NCI-H510A (cell line): ENCODE measurements at regions not wholly inside any gene's neighbourhood (a gene's known extent, or its start where the extent isn't known, plus 50 kb on each side); places are given as distances from the start of the nearest gene placed in this dataset.
A peak's percentile ranks its signal among the peaks of the same experiment; 100 is the strongest.

ENCODE experiments used
- DNase-seq: peaks from one replicate; lab custom pipeline; 2025; lab: John Stamatoyannopoulos, UW

DNA sequence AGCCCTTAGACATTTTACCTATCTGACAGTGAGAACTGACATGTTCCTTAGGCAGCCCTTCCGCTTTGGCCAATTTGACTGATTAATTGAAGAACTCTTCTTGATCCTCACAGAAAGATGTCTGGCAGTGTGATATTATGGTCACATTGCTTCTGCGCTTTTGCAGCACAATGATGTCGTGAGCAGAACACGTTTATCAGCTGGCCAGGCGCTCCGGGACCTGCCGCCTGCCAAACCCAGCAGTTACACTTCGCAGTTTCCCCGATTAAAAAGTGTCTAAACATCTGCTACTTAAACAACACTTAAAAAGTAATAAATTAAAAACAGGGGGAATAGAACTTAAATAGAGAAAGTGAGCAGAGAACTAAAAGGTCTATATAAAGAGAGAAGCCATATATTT is 103.5 kb upstream of the ETS2 start:
- no peak for DNase-seq

DNA sequence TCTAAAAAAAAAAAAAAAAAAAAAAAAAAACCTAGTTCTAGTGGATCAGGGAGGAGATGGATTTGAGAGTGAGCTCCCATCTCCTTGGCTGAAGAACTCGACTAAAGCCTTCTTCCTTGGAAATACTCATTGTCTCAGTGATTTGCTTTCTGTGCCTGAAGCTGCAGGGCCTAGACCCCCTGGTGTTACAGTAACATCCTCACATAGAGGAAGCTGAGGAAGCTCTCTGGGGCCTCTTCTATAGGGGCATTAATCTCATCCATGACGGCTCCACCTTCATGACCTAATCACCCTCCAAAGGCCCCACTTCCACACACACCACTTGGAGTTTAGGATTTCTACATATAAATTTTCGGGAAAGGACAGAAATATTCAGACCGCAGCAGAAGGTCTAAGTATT is 95.9 kb upstream of the ETS2 start:
- no peak for DNase-seq

DNA sequence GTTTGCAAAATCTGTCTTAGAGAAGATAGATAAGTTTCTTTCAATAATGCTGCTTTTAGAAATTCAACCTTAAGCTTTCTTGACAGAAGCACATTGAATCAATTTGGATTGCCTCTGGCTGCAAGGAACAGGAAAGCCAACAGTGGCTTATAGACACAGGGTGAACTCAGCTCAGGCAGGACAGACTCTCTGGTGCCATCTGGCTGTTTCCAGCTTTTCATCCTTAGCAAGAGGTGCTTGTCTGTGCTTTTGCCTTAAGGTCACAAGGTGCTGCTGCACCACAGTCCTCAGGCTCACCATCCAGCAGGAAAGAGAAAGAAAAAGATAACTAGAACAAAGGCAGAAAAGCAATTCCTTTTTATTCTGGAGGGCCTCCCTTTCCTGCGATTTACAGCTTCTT is 93.7 kb upstream of the ETS2 start:
- DNase-seq, result peak; percentile 46

GRCh38 chr21:38712664-38713063 is 93.1 kb upstream of the ETS2 start:
- no peak for DNase-seq

GRCh38 chr21:38714039-38714817 is 91.5 kb upstream of the ETS2 start:
- no peak for DNase-seq

DNA sequence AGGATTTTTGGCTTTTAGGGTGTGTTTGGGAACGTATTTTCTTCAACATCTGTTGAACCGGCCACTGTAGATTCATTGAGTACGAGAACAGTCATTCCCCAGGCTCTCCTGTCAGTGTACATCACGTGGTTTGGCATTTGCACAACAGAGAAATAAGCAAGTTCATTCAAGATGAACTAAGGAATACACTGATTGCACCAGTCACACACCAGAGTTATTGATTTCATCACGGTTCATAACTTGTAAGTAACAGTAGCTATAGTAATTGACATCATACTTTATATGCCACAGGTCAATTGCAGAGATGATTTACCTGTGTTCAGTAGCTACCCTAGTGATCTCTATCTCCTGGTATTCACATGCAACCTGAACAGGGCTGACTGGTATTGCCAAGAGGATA is 90.7 kb upstream of the ETS2 start:
- no peak for DNase-seq

DNA sequence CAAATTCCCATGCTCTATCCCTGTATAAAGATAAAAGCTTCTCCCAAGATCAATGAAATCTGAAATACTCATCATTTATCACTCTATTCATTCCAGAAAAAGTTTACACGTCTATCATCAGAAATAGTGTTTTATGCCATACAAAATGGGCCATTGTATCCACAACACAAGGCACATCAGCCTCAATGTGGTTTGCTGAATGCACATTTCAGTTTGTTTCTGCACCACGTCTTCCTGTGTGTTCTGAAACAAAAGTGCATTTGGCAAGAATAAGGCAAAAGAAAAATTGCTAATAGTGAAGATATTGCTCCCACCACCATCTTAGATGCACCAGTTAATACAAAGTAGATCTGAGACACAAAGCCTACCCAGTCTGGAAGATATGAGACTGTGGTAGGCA is 89.6 kb upstream of the ETS2 start:
- no peak for DNase-seq

GRCh38 chr21:38716942-38717341 is 88.8 kb upstream of the ETS2 start:
- no peak for DNase-seq

DNA sequence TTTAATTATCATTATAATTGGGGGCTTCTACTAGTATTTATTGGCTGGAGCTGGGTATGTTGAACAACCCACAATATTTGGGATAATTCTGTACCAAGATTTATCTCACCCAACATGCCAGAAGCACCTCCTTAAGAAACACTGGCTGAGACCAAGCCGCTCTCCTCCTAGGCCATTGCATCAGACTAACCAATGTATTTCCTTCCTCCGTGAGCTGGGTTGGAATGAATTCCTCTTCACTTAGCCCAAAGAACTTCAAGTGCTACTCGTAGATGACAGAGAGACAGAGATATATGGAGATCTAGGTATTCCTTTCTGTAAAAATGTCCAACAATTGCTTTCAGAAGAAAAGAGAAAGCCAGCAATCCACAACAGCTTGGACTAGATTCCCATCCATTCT is 87.2 kb upstream of the ETS2 start:
- DNase-seq, result no peak

DNA sequence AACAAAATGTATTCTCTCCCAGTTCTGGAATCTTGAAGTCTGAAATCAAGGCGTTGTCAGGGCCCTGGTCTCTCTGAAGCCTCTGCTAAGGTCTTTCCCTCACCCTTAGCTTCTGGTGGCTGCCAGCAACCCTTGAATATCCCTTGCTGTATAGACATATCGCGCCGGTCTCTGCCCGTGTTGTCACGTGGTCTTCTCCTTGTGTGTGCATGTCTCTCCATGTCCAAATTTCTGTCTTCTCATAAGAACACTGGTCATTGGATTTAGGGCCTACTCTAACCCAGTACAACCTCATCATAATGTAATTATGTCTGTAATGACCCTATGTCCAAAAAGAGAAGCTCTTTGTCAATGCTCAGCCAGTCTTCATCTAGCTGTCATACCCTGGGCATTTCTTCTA is 85.7 kb upstream of the ETS2 start:
- no peak for DNase-seq

DNA sequence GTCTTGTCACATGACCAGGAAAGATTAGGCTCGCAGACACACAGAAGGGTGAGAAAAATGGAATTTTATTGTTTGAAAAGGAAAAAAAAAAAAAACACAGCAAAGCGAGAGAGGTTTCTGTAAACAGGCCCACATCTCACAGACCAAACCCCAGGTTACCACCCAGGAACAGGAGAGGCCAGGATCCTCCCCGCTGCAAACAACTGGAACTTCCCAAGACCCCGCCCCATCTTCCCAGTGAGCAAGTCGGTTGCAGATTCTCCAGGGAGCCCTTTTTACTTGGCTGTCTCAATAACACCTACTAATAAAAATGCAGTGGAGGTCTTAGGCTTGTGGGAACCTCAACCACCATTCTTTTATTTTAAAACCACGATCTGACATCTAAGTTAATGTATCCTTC is 84.7 kb upstream of the ETS2 start:
- no peak for DNase-seq

- DNase-seq, result no peak
Observed at GRCh38 chr21:38721958-38722357, 83.8 kb upstream of the ETS2 start.

GRCh38 chr21:38725196-38726157 is 80.3 kb upstream of the ETS2 start:
- no peak for DNase-seq

DNA sequence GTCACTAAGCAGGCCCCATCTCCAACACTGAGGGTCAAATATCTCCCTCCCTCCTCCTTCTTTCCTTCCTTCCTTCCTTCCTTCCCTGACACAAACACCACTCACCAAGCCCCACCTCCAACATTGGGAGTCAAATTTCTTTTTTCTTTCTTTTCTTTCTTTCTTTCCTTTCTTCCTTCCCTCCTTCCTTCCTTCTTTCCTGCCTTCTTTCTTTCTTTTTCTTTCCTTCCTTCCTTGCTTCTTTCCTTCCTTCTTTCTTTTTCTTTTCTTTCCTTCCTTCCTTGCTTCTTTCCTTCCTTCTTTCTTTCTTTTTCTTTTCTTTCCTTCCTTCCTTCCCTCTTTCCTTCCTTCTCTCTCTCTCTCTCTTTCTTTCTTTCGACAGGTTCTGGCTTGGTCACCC is 79.2 kb upstream of the ETS2 start:
- no peak for DNase-seq

- no peak for DNase-seq
Observed at GRCh38 chr21:38729291-38729690, 76.4 kb upstream of the ETS2 start.

DNA sequence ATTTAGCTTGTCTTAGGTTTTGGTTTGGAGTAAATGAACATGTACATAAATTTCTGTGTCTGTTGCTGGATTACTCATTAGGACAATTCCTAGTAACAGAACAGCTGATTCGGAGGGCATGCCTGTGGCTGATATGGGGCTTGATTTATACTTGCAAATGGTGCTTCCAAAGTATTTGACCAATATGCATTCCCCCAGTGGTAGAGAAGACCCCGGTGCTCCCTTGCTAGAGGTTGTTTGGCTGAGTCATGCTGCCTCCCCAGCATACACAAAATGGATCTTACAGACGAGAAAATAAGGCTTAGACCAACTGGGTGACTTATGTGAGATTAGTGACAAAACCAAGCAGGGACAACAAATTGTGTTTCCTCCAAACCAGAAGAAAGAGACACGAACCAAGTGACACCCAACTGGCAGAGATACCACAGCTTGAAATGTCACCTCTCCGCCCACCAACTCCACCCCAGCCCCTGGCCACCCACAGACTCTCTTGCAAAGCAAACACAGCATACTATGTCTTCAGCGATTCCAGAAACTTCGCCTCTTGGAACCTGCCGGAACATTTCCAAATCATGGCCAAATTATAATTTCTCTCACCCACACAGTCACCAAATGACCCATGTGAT is 75.9 kb upstream of the ETS2 start:
- no peak for DNase-seq

DNA sequence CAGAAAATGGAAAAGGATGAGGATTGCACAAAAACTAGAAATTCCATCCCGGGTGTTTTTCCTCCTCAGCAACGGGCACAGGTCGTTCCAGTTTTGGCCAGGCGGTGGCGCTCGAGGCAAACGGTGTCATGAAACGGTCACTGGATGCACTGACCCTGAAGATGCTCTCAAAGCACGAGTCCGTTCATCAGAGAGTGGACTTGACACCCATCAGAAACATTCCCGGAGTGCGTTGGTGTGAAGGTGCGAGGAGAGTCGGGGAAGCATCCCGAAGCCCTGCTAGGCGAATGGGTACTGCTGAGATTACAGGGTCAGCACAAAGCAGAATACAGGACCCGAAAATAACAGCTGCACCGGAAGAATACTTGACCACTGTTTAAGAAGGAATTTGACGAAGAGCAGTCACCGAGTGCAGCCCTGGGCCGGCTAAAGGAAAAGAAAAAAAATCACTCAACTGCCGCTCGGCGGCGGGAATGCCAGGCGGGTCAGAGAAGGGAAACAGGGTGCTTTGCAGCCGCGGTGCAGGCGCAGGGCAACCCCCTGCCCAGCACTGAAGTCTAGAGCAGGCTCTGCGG is 71.7 kb upstream of the ETS2 start:
- peak; percentile 74 for DNase-seq

DNA sequence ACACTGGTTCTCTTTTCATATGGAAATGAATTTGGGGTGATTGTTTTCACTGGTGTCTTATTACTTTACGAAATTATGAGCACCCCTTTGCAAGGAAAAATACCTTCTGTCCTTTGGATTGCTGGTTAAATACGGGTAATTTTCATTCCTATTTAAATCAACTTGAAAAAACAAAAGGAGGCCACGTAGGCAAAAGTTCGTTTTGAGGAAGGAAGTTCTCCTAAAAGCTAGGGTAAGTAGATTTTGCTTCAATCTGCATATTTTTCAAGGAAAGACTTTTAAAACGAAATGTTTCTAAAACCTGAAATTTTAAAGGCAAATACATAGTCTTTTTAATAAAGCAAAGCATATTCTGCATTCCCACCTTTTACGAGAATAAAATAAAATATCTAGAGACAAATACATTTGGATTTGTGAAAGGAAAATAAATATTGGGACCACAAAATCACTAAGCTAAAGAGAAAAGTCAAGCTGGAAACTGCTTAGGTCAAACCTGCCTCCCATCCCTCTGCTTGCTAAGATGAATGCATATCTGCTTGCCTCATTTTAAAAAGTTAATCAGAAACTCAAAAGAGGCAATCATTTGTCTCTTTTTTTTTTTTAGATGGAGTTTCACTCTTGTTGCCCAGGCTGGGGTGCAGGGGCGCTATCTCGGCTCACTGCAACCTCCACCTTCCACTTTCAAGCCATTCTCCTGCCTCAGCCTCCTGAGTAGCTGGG is 70.9 kb upstream of the ETS2 start:
- no peak for DNase-seq

GRCh38 chr21:38735626-38736206 is 70.0 kb upstream of the ETS2 start:
- no peak for DNase-seq

GRCh38 chr21:38740090-38740489 is 65.6 kb upstream of the ETS2 start:
- DNase-seq, result no peak
